Endometrium (tissue), 2 donors: ENCODE measurements at regions not wholly inside any gene's neighbourhood (a gene's known extent, or its start where the extent isn't known, plus 50 kb on each side); places are given as distances from the start of the nearest gene placed in this dataset.

Source experiments
- FAIRE-seq: peaks from 2 replicates; lab custom pipeline; 2012; peaks lifted over from hg19 to GRCh38; lab: Jason Lieb, UNC
- donor health status: control.
- donor health status: control.

GRCh38 chr6:91181416-91181815 is 594.5 kb upstream of the MAP3K7 start:
- no peak for FAIRE-seq

GRCh38 chr6:91173651-91174050 is 586.8 kb upstream of the MAP3K7 start:
- FAIRE-seq = no peak

- no peak for FAIRE-seq
Measured at GRCh38 chr6:91173186-91173585, 586.3 kb upstream of the MAP3K7 start.

GRCh38 chr6:91171754-91172462 is 585.0 kb upstream of the MAP3K7 start:
- FAIRE-seq = no peak

GRCh38 chr6:91167846-91168245 is 581.0 kb upstream of the MAP3K7 start:
- FAIRE-seq = no peak

- no peak for FAIRE-seq
Measured at GRCh38 chr6:91166271-91167046, 579.6 kb upstream of the MAP3K7 start.

- FAIRE-seq = no peak
Measured at GRCh38 chr6:91164105-91164504, 577.2 kb upstream of the MAP3K7 start.

- no peak for FAIRE-seq
Measured at GRCh38 chr6:91161246-91161645, 574.4 kb upstream of the MAP3K7 start.

GRCh38 chr6:91155129-91155785 is 568.4 kb upstream of the MAP3K7 start:
- no peak for FAIRE-seq

GRCh38 chr6:91152824-91153223 is 566.0 kb upstream of the MAP3K7 start:
- FAIRE-seq = no peak

GRCh38 chr6:91149956-91150705 is 563.3 kb upstream of the MAP3K7 start:
- no peak for FAIRE-seq

- no peak for FAIRE-seq
Measured at GRCh38 chr6:91149246-91149955, 562.5 kb upstream of the MAP3K7 start.

- FAIRE-seq = no peak
Measured at GRCh38 chr6:91144126-91144525, 557.3 kb upstream of the MAP3K7 start.

- FAIRE-seq = no peak
Measured at GRCh38 chr6:91142154-91142553, 555.3 kb upstream of the MAP3K7 start.

GRCh38 chr6:91141346-91141745 is 554.5 kb upstream of the MAP3K7 start:
- FAIRE-seq = no peak

GRCh38 chr6:91140449-91140848 is 553.6 kb upstream of the MAP3K7 start:
- no peak for FAIRE-seq

- no peak for FAIRE-seq
Measured at GRCh38 chr6:91137286-91137685, 550.4 kb upstream of the MAP3K7 start.

- FAIRE-seq = no peak
Measured at GRCh38 chr6:91135406-91136103, 548.7 kb upstream of the MAP3K7 start.

- FAIRE-seq = no peak
Measured at GRCh38 chr6:91132461-91132860, 545.6 kb upstream of the MAP3K7 start.

GRCh38 chr6:91130126-91130525 is 543.3 kb upstream of the MAP3K7 start:
- no peak for FAIRE-seq

GRCh38 chr6:91127752-91128151 is 540.9 kb upstream of the MAP3K7 start:
- FAIRE-seq = no peak
